Bronchial epithelial cell (primary cell): ENCODE measurements at regions not wholly inside any gene's neighbourhood (a gene's known extent, or its start where the extent isn't known, plus 50 kb on each side); places are given as distances from the start of the nearest gene placed in this dataset.

Source experiments
- DNase-seq: peaks from one replicate; pipeline ENCODE4 v3.0.0-alpha.2; 2010; ENCODE audit warnings: low read depth
- FAIRE-seq: peaks from 2 replicates; lab custom pipeline; 2011; peaks lifted over from hg19 to GRCh38; lab: Jason Lieb, UNC
- H3K27me3 ChIP-seq: 2 replicates; pipeline ENCODE4 v1.5.1; 2011; ENCODE audit warnings: low read length; ENCODE audit not compliant: control insufficient read depth, insufficient read depth
- H3K36me3 ChIP-seq: 2 replicates; pipeline ENCODE4 v1.5.1; 2011; ENCODE audit warnings: low read length; ENCODE audit not compliant: control insufficient read depth, insufficient read depth
- H3K4me3 ChIP-seq: 2 replicates; pipeline ENCODE4 v1.5.1; 2011; ENCODE audit warnings: mild to moderate bottlenecking, low read depth, low read length, control low read depth
- CTCF ChIP-seq: IDR thresholded peaks from 2 replicates; pipeline ENCODE4 v1.5.1; 2011; ENCODE audit warnings: mild to moderate bottlenecking, moderate library complexity, low read length, control low read depth, inconsistent platforms; ENCODE audit not compliant: insufficient read depth, severe bottlenecking

- FAIRE-seq (no peak), DNase-seq (no peak)
- Histone ChIP-seq H3K36me3 (no peaks in the 10 kb centered on the region), H3K4me3 (no peak overlapping the region), H3K27me3 (no peaks in the 10 kb centered on the region)
- TF ChIP-seq CTCF = no peak
Observed at GRCh38 chrX:720825-721224, 90.2 kb downstream of the SHOX start.

- Histone ChIP-seq H3K4me3 (no peak overlapping the region), H3K27me3 (no peaks in the 10 kb centered on the region), H3K36me3 (no peaks in the 10 kb centered on the region)
- DNase-seq (no peak), FAIRE-seq (no peak)
- TF ChIP-seq CTCF = no peak
Observed at GRCh38 chrX:720250-720649, 89.7 kb downstream of the SHOX start.

GRCh38 chrX:716136-716535 is 85.5 kb downstream of the SHOX start:
- no peaks in the 10 kb centered on the region for H3K27me3 ChIP-seq
- DNase-seq = no peak
- H3K36me3 ChIP-seq = no peaks in the 10 kb centered on the region
- no peak overlapping the region for H3K4me3 ChIP-seq
- no peak for TF ChIP-seq CTCF
- FAIRE-seq = no peak

- Histone ChIP-seq H3K27me3 (no peaks in the 10 kb centered on the region), H3K4me3 (no peak overlapping the region), H3K36me3 (no peaks in the 10 kb centered on the region)
- FAIRE-seq (no peak), DNase-seq (no peak)
- no peak for TF ChIP-seq CTCF
Observed at GRCh38 chrX:714131-714530, 83.5 kb downstream of the SHOX start.
